Left lung (tissue), 4 donors: ENCODE measurements at regions not wholly inside any gene's neighbourhood (a gene's known extent, or its start where the extent isn't known, plus 50 kb on each side); places are given as distances from the start of the nearest gene placed in this dataset.

ENCODE experiments used
- ATAC-seq: fragments of 200-7000 bp; cut with Tn5 transposase; one replicate; pipeline ENCODE4 v1.9.1; 2020; ENCODE audit warnings: moderate library complexity
- DNase-seq, 4 donors: peaks; one replicate each; pipeline ENCODE4 v3.0.0-alpha.2; 2013 to 2020
- H3K27ac ChIP-seq, 2 donors: fragments of 200-600 bp; sonication (generic) in 1 of 2; one replicate each; pipeline versions ENCODE4 v1.5.0 to v1.8.0; 2020 to 2021
- H3K27me3 ChIP-seq, 2 donors: fragments of 200-600 bp; sonication (generic) in 1 of 2; one replicate each; pipeline versions ENCODE4 v1.5.0 to v1.8.0; 2020 to 2021
- H3K36me3 ChIP-seq, 2 donors: fragments of 200-600 bp; sonication (generic) in 1 of 2; one replicate each; pipeline versions ENCODE4 v1.5.0 to v1.8.0; 2020 to 2021
- H3K4me1 ChIP-seq, 2 donors: fragments of 200-600 bp; one replicate each; pipeline ENCODE4 v1.8.0; 2021
- H3K4me3 ChIP-seq, 2 donors: fragments of 200-600 bp; sonication (generic) in 1 of 2; one replicate each; pipeline versions ENCODE4 v1.5.0 to v1.8.0; 2020 to 2021; ENCODE audit warnings: mild to moderate bottlenecking in 1 of 2
- H3K9me3 ChIP-seq, 2 donors: fragments of 200-600 bp; sonication (generic) in 1 of 2; one replicate each; pipeline versions ENCODE4 v1.5.0 to v1.8.0; 2020 to 2021
- intact Hi-C, 2 donors: fragments of 100-400 bp; cut with DNase I; formaldehyde crosslinking; loops; one replicate each; pipeline versions ENCODE4 v1.11.2 to v1.14.2; 2022
- TF ChIP-seq, protein P1 (sequence below), 2 donors: fragments of 200-600 bp; sonication (generic) in 1 of 2; IDR thresholded peaks; one replicate each; pipeline versions ENCODE4 v1.5.0 to v1.8.0; 2021; ENCODE audit warnings: antibody characterized with exemption in 2 of 2
- donor health status: DM: no; HTN: yes; CAD: no.
- donor health status: DM: no; HTN: no; CAD: no.

DNA sequence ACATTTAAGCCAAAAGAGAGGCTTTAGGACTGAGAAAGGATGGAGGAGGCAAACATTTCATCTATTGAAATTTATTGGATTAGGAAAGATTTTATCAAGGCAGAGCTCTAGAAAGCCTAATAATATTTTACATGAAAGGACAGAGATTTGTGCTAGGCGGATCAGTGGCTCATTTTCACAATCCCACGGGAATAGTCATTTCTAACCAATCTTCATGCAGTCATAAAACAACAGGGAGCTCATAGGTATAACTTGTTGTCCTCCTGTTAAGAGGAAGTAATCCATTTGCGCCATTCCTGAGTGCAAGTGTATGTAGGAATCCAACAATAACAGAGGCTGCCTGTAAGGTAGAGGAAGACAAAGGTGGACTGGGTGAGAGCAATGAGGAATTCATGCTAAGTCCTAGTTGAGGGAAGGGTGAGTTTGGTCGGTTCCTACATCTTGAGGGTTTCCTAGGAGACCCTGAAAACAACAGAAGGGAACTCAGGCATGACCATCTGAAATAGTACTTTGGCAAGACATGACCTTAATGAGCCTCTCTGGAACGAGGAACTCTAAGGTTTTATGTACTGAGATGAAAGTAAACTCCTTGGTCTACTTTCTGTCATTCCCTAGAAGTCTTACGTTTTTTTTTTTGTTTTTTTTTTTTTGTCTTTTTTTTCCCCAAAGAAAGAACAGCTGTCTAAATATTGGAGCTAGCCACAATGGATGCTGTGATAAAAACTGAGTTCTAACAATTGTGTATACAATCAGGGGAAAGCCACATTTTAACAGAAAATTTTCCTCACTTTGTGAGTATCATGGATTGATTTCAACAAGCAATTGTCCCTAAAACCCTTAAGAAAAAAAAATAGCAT is 89.7 kb downstream of the GEMIN8 start:
- Histone ChIP-seq H3K27ac (no peak overlapping the region), H3K4me1 (no peaks in the 10 kb centered on the region), H3K36me3 (no peaks in the 10 kb centered on the region), H3K9me3 (no peaks in the 10 kb centered on the region), H3K4me3 (no peak overlapping the region), H3K27me3 (peaks cover 23 to 45% of the 10 kb centered on the region in 2 donors)
- intact Hi-C loops, result no loop called here
- TF ChIP-seq, protein P1, sequence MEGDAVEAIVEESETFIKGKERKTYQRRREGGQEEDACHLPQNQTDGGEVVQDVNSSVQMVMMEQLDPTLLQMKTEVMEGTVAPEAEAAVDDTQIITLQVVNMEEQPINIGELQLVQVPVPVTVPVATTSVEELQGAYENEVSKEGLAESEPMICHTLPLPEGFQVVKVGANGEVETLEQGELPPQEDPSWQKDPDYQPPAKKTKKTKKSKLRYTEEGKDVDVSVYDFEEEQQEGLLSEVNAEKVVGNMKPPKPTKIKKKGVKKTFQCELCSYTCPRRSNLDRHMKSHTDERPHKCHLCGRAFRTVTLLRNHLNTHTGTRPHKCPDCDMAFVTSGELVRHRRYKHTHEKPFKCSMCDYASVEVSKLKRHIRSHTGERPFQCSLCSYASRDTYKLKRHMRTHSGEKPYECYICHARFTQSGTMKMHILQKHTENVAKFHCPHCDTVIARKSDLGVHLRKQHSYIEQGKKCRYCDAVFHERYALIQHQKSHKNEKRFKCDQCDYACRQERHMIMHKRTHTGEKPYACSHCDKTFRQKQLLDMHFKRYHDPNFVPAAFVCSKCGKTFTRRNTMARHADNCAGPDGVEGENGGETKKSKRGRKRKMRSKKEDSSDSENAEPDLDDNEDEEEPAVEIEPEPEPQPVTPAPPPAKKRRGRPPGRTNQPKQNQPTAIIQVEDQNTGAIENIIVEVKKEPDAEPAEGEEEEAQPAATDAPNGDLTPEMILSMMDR (IDR thresholded peaks at IDR 0.05), result no peak
- ATAC-seq (no peak), DNase-seq (peak in 1 of 4 donors; percentile 32)

DNA sequence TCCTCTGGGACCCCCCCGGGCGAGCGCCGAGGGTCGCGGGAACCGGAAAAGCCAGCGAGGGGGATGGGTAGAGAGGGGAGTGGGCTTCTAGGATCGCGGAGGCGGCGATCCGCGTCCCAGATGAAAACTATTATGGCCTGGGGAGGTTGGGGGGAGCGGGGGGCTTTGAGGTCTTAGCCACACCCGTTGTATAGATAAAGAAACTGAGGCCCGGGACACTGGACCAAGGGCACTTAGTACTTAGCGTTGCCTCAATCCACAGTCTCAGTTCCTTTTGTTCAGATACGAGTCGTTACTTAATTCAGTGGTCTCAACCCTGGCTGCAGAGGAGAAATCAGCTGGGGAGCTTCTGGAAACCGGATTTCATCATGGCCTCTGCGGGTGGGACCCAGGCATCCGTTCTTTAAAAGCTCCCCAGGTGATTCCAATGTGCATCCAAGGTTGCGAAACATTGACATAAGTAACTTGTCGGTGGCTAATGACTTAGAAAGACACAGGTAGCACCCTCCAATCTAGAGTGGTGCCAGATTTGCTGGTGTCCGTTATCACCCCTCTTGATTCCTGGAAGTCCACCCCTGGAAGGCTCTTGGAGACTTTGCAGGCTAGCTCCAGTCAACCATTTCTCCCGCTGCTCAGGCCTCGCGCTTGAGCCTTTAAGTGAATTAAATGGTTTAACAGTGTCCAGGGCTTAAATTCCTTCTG is 90.7 kb downstream of the GEMIN8 start:
- no peak for ATAC-seq
- intact Hi-C loops, result no loop called here
- Histone ChIP-seq H3K36me3 (no peaks in the 10 kb centered on the region), H3K4me3 (peak overlapping the region; percentile 41 to 45), H3K4me1 (no peaks in the 10 kb centered on the region), H3K27me3 (peaks cover 23 to 45% of the 10 kb centered on the region in 2 donors), H3K27ac (no peak overlapping the region), H3K9me3 (no peaks in the 10 kb centered on the region)
- TF ChIP-seq, protein P1 (IDR thresholded peaks at IDR 0.05), result no peak
- peak in 1 of 4 donors; percentile 16 for DNase-seq

DNA sequence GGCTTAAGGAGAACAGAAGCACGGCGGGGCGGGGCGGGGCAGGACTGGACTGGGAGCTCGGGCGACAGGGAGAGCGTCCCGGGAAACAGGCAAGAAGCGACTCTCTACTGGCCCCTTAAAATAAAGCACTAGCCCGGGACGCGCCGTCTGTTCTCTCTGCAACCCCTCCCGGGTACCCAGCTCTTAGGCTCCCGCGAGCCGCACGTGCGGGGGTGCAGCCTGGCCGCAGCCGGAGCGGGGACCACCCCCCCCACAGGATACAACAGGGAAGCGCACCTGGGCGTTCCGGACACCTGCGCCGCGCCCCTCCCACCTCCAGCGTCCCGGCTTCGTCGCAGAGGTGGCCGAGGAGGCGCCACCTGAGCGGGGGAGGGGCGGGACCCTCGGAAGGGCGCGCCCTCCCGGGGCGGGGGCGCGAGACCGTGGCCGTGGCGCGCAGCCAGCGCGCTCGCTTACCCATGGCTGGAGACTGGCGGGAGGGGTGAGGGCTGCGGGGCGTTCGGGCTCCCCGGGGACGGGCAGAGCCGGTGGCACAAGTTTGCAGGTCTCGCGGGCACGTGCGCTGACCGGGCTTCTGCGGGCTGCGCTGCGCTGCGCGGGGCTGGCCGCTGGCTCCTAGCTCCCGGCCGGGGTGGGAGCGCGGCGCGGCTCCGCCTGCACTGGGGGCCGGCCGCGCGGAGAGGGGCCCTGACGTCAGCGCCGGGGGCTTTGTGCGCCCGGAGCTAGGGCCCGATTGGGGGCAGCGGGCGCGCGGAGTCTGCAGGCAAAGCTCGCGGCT is 91.5 kb downstream of the GEMIN8 start:
- intact Hi-C loops, result no loop called here
- H3K9me3 ChIP-seq, result no peaks in the 10 kb centered on the region
- H3K4me3 ChIP-seq, result peak overlapping the region; percentile 41 to 45
- peak; percentile 72 for ATAC-seq
- H3K36me3 ChIP-seq, result no peaks in the 10 kb centered on the region
- H3K27me3 ChIP-seq, result peaks cover 23 to 45% of the 10 kb centered on the region in 2 donors
- H3K27ac ChIP-seq, result peak overlapping the region in 1 of 2 donors; percentile 23
- DNase-seq, result peak in 2 of 4 donors; percentile 59 to 79
- H3K4me1 ChIP-seq, result no peaks in the 10 kb centered on the region
- TF ChIP-seq, protein P1 (IDR thresholded peaks at IDR 0.05), result no peak

DNA sequence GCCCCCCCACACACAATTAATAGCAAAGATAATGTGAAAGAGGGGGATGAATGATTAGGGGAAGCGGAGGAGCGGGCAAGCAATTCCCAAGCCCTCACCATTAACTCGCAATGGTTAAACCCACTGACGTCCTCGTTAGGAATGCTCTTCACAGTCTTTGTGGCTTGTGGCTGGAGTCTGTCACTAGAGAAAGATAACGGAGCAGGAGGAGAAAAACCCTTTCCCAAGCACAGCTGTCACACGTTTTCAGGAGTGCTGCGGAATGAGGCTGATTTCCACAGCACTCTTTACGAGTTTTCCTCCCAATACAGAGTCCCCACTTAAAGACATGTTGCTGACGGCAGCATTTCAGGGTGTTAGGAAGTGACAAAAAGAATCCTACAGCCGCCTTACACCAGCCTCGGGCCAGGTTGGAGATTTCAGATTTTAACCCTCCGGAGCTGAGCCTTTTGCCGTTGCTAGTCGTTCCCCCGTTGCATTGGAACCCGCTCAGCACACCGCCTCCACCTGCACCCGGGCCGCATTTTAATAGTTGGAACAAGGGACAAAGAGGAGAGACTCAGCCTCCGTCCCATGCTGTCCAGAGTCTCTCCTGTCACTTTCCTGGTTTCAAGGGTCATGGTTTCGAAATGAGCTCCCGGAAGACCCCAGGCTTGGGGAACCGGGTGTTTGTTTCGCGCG is 92.2 kb downstream of the GEMIN8 start:
- peaks cover 23 to 45% of the 10 kb centered on the region in 2 donors for H3K27me3 ChIP-seq
- intact Hi-C loops, result no loop called here
- no peaks in the 10 kb centered on the region for H3K9me3 ChIP-seq
- TF ChIP-seq, protein P1 (IDR thresholded peaks at IDR 0.05), result no peak
- ATAC-seq (peak; percentile 47), DNase-seq (peak in 1 of 4 donors; percentile 30)
- no peaks in the 10 kb centered on the region for H3K36me3 ChIP-seq
- no peaks in the 10 kb centered on the region for H3K4me1 ChIP-seq
- H3K4me3 ChIP-seq, result peak overlapping the region; percentile 41 to 45
- peak overlapping the region in 1 of 2 donors; percentile 23 for H3K27ac ChIP-seq
